Adrenal gland (tissue), 9 donors: ENCODE measurements at regions not wholly inside any gene's neighbourhood (a gene's known extent, or its start where the extent isn't known, plus 50 kb on each side); places are given as distances from the start of the nearest gene placed in this dataset.

Experiments
- DNase-seq, 7 donors: peaks; one replicate each; pipeline ENCODE4 v3.0.0-alpha.2; 2019 to 2020
- H3K27ac ChIP-seq, 5 donors: fragments of 200-600 bp; sonication (generic) in 4 of 5; 1 replicate in 3 of 5; 2 replicates in 2 of 5; pipeline versions ENCODE4 v1.5.1 to v1.8.0; 2016 to 2020; ENCODE audit warnings: mild to moderate bottlenecking in 1 of 5
- H3K27me3 ChIP-seq: fragments of 200-600 bp; 2 replicates; pipeline ENCODE4 v1.8.0; 2021
- H3K36me3 ChIP-seq, 2 donors: fragments of 200-600 bp; replicated peaks in 1 of 2; 1 replicate in 1 of 2; 2 replicates in 1 of 2; pipeline versions ENCODE4 v1.5.1 to v1.8.0; 2018 to 2022
- H3K4me1 ChIP-seq, 2 donors: fragments of 200-600 bp; replicated peaks in 1 of 2; 1 replicate in 1 of 2; 2 replicates in 1 of 2; pipeline versions ENCODE4 v1.5.1 to v1.8.0; 2018 to 2021
- H3K4me3 ChIP-seq, 4 donors: fragments of 200-600 bp; sonication (generic) in 3 of 4; one replicate each; pipeline ENCODE4 v1.5.1; 2016 to 2018
- H3K9me3 ChIP-seq, 3 donors: fragments of 200-600 bp; sonication (generic) in 1 of 3; replicated peaks in 1 of 3; 1 replicate in 2 of 3; 2 replicates in 1 of 3; pipeline versions ENCODE4 v1.5.1 to v1.8.0; 2016 to 2021
- POLR2A ChIP-seq, 2 donors: fragments of 450-650 bp; IDR thresholded peaks; one replicate each; pipeline ENCODE4 v1.6.1; 2017; ENCODE audit warnings: antibody characterized with exemption in 2 of 2, mild to moderate bottlenecking in 2 of 2, moderate library complexity in 1 of 2
- WGBS, 4 donors: extraction: QIAGEN DNeasy Blood & Tissue Kit in 2 of 4; methylation state at CpG; one replicate each; pipeline versions ENCODE4 v1.1.5 to v1.1.7; 2013 to 2017; 5-methylcytosine and 5-hydroxymethylcytosine counted together
- intact Hi-C, 2 donors: fragments of 100-400 bp; cut with DNase I; formaldehyde crosslinking; loops; one replicate each; pipeline versions ENCODE4 v1.14.1 to v1.15.0; 2022 to 2023
- TF ChIP-seq, protein P1 (sequence below), 6 experiments: fragments of 450-650 bp in 4 of 6; fragments of 200-600 bp in 2 of 6; sonication (generic) in 1 of 6; IDR thresholded peaks; 1 replicate in 5 of 6; 2 replicates in 1 of 6; pipeline versions ENCODE4 v1.5.1 to v1.8.0; 2016 to 2021; ENCODE audit warnings: antibody characterized with exemption in 6 of 6, mild to moderate bottlenecking in 2 of 6, moderate library complexity in 1 of 6
- donor health status: healthy with polysubstance abuse.
- donor health status: Bipolar disorder and iron deficiency.
- donor health status: DM: yes; HTN: yes; CAD: no.
- donor health status: DM: no; HTN: no; CAD: no.
- donor health status: DM: no; HTN: no; CAD: no.

GRCh38 chr15:69533522-69533921 lies 80.9 kb downstream of the RPLP1 start:
- no peaks in the 10 kb centered on the region for H3K4me1 ChIP-seq
- WGBS, 4 donors: 60 to 66% (median 63%) methylated on average over 5 of the region's 5 CpGs
- TF ChIP-seq, protein P1, sequence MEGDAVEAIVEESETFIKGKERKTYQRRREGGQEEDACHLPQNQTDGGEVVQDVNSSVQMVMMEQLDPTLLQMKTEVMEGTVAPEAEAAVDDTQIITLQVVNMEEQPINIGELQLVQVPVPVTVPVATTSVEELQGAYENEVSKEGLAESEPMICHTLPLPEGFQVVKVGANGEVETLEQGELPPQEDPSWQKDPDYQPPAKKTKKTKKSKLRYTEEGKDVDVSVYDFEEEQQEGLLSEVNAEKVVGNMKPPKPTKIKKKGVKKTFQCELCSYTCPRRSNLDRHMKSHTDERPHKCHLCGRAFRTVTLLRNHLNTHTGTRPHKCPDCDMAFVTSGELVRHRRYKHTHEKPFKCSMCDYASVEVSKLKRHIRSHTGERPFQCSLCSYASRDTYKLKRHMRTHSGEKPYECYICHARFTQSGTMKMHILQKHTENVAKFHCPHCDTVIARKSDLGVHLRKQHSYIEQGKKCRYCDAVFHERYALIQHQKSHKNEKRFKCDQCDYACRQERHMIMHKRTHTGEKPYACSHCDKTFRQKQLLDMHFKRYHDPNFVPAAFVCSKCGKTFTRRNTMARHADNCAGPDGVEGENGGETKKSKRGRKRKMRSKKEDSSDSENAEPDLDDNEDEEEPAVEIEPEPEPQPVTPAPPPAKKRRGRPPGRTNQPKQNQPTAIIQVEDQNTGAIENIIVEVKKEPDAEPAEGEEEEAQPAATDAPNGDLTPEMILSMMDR (IDR thresholded peaks at IDR 0.05): no peak
- TF ChIP-seq POLR2A (IDR thresholded peaks at IDR 0.05): no peak
- no peak overlapping the region for H3K4me3 ChIP-seq
- peak in 1 of 7 donors; percentile 3 for DNase-seq
- intact Hi-C loops: no loop called here
- H3K27ac ChIP-seq: no peak overlapping the region
- no peaks in the 10 kb centered on the region for H3K27me3 ChIP-seq
- no peaks in the 10 kb centered on the region for H3K9me3 ChIP-seq
- H3K36me3 ChIP-seq: no peaks in the 10 kb centered on the region

- H3K27ac ChIP-seq: no peak overlapping the region
- DNase-seq: no peak
- no peaks in the 10 kb centered on the region for H3K9me3 ChIP-seq
- H3K4me1 ChIP-seq: no peaks in the 10 kb centered on the region
- intact Hi-C loops: no loop called here
- TF ChIP-seq, protein P1 (IDR thresholded peaks at IDR 0.05): no peak
- no peak for TF ChIP-seq POLR2A (IDR thresholded peaks at IDR 0.05)
- no peaks in the 10 kb centered on the region for H3K27me3 ChIP-seq
- no peak overlapping the region for H3K4me3 ChIP-seq
- WGBS, 4 donors: 77 to 89% (median 85%) methylated on average over 4 of the region's 4 CpGs
- H3K36me3 ChIP-seq: no peaks in the 10 kb centered on the region
Measured at GRCh38 chr15:69535101-69535638, 82.6 kb downstream of the RPLP1 start.

GRCh38 chr15:69535998-69536397 lies 83.4 kb downstream of the RPLP1 start:
- intact Hi-C loops: no loop called here
- Histone ChIP-seq H3K36me3 (no peaks in the 10 kb centered on the region), H3K4me3 (no peak overlapping the region), H3K4me1 (no peaks in the 10 kb centered on the region), H3K27me3 (no peaks in the 10 kb centered on the region), H3K9me3 (no peaks in the 10 kb centered on the region), H3K27ac (no peak overlapping the region)
- WGBS, 4 donors: 79 to 91% (median 82%) methylated on average over 6 of the region's 6 CpGs
- TF ChIP-seq POLR2A (IDR thresholded peaks at IDR 0.05): no peak
- TF ChIP-seq, protein P1 (IDR thresholded peaks at IDR 0.05): no peak
- no peak for DNase-seq

DNA sequence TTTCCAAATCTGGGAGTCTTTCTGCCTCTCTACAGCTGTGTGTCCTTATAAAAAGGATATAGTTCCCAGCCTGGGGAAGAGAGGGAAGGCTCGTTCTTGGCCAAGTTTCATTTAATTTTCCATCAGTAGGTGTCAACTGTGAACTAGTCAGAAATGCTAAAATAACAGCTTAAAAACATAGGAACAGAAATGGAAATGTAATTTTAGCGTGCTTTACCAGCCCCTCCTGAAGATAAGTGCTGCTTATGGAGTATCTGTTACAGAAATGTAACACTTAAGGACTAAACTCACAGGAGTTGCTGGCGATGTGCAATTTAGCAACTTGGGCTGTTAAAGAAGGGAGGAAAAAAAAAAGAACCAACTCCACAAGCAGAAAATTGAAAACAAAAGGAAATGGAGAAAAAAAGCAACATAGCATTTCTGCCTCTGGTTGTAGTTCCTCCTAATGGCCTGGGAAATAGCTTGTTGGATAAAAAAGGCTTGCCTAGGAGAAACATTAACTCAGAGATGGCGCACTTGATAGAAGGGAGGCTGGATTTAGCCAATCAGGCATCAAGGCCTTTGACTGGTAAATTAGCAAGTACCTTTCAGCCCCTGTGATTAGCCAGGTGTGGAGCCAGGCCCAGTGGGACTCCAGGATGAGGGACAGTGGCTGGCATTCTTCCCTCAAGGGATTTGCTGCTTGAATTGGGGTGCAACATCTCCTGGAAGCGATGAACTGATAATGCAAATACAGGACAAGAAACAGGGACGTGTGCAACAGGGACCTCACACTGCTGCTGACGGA lies 84.3 kb downstream of the RPLP1 start:
- no peaks in the 10 kb centered on the region for H3K4me1 ChIP-seq
- intact Hi-C loops: no loop called here
- no peak overlapping the region for H3K4me3 ChIP-seq
- WGBS, 4 donors: 85 to 92% (median 87%) methylated on average over 7 of the region's 7 CpGs
- DNase-seq: no peak
- no peaks in the 10 kb centered on the region for H3K9me3 ChIP-seq
- TF ChIP-seq POLR2A (IDR thresholded peaks at IDR 0.05): no peak
- TF ChIP-seq, protein P1 (IDR thresholded peaks at IDR 0.05): no peak
- no peaks in the 10 kb centered on the region for H3K27me3 ChIP-seq
- H3K36me3 ChIP-seq: no peaks in the 10 kb centered on the region
- no peak overlapping the region for H3K27ac ChIP-seq
